ENCODE measurements at regions not wholly inside any gene's neighbourhood (a gene's known extent, or its start where the extent isn't known, plus 50 kb on each side); places are given as distances from the start of the nearest gene placed in this dataset.
"Not testable (repeated sequence)": the region's sequence is repeated elsewhere in the genome, so short reads cannot be mapped to it uniquely, and the experiment has no call there.

- DNase-seq (ENCODE audit: low spot score): no peak
Observed at GRCh38 chr4:158122501-158122900, 50.3 kb downstream of the GASK1B start.

- no peak for DNase-seq (ENCODE audit: low spot score)
Observed at GRCh38 chr4:158121161-158121579, 51.7 kb downstream of the GASK1B start.

GRCh38 chr4:158120645-158121151 lies 52.1 kb downstream of the GASK1B start:
- not testable (repeated sequence) for DNase-seq (ENCODE audit: low spot score)

GRCh38 chr4:158112611-158113010 lies 60.2 kb downstream of the GASK1B start:
- DNase-seq (ENCODE audit: low spot score): no peak

GRCh38 chr4:158111241-158111640 lies 61.6 kb downstream of the GASK1B start:
- DNase-seq (ENCODE audit: low spot score): no peak

- no peak for DNase-seq (ENCODE audit: low spot score)
Observed at GRCh38 chr4:158102904-158103303, 69.9 kb downstream of the GASK1B start.

GRCh38 chr4:158099686-158100085 lies 73.1 kb downstream of the GASK1B start:
- no peak for DNase-seq (ENCODE audit: low spot score)

GRCh38 chr4:158098802-158099201 lies 74.0 kb downstream of the GASK1B start:
- DNase-seq (ENCODE audit: low spot score): no peak

GRCh38 chr4:158094413-158095134 lies 78.3 kb downstream of the GASK1B start:
- DNase-seq (ENCODE audit: low spot score): no peak

GRCh38 chr4:158090323-158090722 lies 82.5 kb downstream of the GASK1B start:
- DNase-seq (ENCODE audit: low spot score): no peak

- DNase-seq (ENCODE audit: low spot score): not testable (repeated sequence)
Observed at GRCh38 chr4:158089897-158090296, 82.9 kb downstream of the GASK1B start.

- DNase-seq (ENCODE audit: low spot score): no peak
Observed at GRCh38 chr4:158080354-158080753, 92.5 kb downstream of the GASK1B start.

- DNase-seq (ENCODE audit: low spot score): no peak
Observed at GRCh38 chr4:158079661-158080060, 93.2 kb downstream of the GASK1B start.

- DNase-seq (ENCODE audit: low spot score): no peak
Observed at GRCh38 chr4:158077835-158078234, 95.0 kb downstream of the GASK1B start.

GRCh38 chr4:158074851-158075250 lies 98.0 kb downstream of the GASK1B start:
- no peak for DNase-seq (ENCODE audit: low spot score)

GRCh38 chr4:158071931-158072330 lies 100.9 kb downstream of the GASK1B start:
- DNase-seq (ENCODE audit: low spot score): no peak

GRCh38 chr4:158068068-158068467 lies 104.8 kb downstream of the GASK1B start:
- DNase-seq (ENCODE audit: low spot score): no peak

GRCh38 chr4:158067646-158068045 lies 105.2 kb downstream of the GASK1B start:
- no peak for DNase-seq (ENCODE audit: low spot score)

GRCh38 chr4:158065603-158066002 lies 107.2 kb downstream of the GASK1B start:
- no peak for DNase-seq (ENCODE audit: low spot score)

GRCh38 chr4:158065176-158065575 lies 107.6 kb downstream of the GASK1B start:
- no peak for DNase-seq (ENCODE audit: low spot score)

- no peak for DNase-seq (ENCODE audit: low spot score)
Observed at GRCh38 chr4:158056689-158057245, 116.1 kb downstream of the GASK1B start.

GRCh38 chr4:158055668-158056067 lies 117.2 kb downstream of the GASK1B start:
- DNase-seq (ENCODE audit: low spot score): no peak

- no peak for DNase-seq (ENCODE audit: low spot score)
Observed at GRCh38 chr4:158053801-158054200, 119.0 kb downstream of the GASK1B start.

GRCh38 chr4:158053086-158053485 lies 119.7 kb downstream of the GASK1B start:
- DNase-seq (ENCODE audit: low spot score): no peak
